ENCODE measurements at regions not wholly inside any gene's neighbourhood (a gene's known extent, or its start where the extent isn't known, plus 50 kb on each side); places are given as distances from the start of the nearest gene placed in this dataset.

- TF ChIP-seq POLR2AphosphoS5 (IDR thresholded peaks at IDR 0.05; ENCODE audit: borderline replicate concordance, low read depth, low read length): no peak
- no peak for TF ChIP-seq EZH2 (IDR thresholded peaks at IDR 0.05)
Observed at GRCh38 chr5:105940181-105940580, 1730.6 kb downstream of the EFNA5 start.

Data from SK-N-MC (cell line).